OCI-LY3 (cell line): ENCODE measurements at regions not wholly inside any gene's neighbourhood (a gene's known extent, or its start where the extent isn't known, plus 50 kb on each side); places are given as distances from the start of the nearest gene placed in this dataset.

Experiments used
- EZH2phosphoT487 ChIP-seq: fragments of 200-600 bp; shearing (Covaris generic); IDR thresholded peaks from 2 replicates; pipeline ENCODE4 v1.6.1; 2018; ENCODE audit warnings: antibody characterized with exemption, mixed run types, low read depth
- TF ChIP-seq, protein P1 (sequence below): fragments of 200-600, 300-600 bp; sonication (generic); IDR thresholded peaks from 2 replicates; pipeline ENCODE4 v1.5.1; 2014; ENCODE audit warnings: antibody characterized with exemption, low read length, low read depth

DNA sequence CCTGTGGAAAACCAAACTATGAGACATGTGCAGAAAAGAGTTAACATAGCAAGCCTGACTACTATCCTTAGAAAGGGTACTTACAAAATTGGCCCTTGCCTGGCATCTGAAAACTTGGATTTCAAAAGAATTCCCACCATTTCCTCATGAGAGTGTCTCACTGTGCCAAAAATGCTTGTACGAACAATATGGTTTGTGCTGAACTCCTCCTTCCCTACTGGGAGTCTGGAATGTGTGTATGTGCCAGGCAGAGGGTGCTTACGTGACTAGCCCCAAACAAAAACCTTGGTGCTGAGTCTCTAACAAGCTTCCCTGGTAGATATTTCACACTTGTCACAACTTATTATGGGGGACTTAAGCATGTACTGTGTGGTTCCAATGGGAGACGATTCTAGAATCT lies 81.7 kb upstream of the GIMD1 start:
- TF ChIP-seq, protein P1, sequence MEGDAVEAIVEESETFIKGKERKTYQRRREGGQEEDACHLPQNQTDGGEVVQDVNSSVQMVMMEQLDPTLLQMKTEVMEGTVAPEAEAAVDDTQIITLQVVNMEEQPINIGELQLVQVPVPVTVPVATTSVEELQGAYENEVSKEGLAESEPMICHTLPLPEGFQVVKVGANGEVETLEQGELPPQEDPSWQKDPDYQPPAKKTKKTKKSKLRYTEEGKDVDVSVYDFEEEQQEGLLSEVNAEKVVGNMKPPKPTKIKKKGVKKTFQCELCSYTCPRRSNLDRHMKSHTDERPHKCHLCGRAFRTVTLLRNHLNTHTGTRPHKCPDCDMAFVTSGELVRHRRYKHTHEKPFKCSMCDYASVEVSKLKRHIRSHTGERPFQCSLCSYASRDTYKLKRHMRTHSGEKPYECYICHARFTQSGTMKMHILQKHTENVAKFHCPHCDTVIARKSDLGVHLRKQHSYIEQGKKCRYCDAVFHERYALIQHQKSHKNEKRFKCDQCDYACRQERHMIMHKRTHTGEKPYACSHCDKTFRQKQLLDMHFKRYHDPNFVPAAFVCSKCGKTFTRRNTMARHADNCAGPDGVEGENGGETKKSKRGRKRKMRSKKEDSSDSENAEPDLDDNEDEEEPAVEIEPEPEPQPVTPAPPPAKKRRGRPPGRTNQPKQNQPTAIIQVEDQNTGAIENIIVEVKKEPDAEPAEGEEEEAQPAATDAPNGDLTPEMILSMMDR, result no peak
- TF ChIP-seq EZH2phosphoT487, result no peak
